GDM1 (cell line): ENCODE measurements at regions not wholly inside any gene's neighbourhood (a gene's known extent, or its start where the extent isn't known, plus 50 kb on each side); places are given as distances from the start of the nearest gene placed in this dataset.

Experiments
- DNase-seq: peaks from one replicate; lab custom pipeline; 2025; lab: John Stamatoyannopoulos, UW

DNA sequence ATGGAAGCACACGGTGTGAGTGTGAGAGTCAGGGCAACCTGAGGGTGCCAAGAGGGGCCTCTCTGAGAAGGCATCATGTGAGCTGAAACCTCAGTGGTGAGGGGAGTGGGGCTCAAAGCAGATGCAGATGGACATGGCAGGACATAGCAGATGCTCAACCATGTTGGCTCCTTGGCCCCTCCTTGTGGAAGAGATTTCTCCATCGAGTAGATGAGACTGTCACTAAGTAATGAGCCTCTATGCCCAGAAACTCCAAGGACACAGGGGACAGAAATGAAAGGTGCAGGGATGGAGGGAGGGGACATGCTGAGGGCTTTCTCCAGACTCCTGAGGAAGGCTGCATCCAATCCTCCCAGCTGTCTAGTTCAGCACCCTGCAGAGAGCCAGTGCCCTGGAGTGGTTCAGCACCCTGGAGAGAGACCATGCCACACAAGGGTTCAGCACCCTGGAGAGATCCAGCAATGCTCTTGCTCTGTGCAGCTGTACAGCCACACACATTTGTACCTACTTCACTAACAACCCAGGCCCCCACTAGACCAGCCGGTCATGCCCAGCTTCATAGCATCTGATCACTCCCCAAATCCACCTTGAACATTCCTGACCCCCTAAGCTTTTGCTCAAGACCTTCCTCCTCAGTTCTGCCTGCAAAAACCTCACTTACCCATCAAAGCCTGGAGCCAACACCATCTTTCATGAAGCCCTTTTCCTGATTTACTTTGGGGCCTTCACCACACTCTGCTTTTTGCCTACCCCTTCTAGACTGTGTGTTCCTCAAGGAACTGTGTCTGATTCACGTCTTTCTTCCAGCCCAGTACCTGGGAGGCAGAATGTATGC, 252.0 kb downstream of the CTTN start:
- peak; percentile 49 for DNase-seq

DNA sequence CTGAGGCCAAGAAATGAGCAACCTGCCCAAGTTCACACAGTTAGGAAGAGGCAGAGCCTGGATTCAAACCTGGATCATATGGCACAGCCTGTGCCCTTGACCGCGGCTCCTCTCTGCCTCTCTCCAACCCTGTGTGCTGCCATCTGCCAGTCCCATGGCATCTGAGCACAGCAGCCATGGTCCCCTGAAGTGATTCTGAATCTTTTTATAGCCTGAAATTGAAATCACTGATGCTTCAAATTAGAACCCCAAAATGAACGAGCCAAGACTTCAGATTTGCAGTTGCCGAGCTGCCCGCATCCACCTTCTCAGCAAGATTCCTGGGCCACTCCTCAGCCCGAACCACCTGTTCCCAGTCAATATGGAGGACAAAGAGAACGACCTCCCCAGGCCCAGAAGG, 252.7 kb downstream of the CTTN start:
- DNase-seq = no peak

DNA sequence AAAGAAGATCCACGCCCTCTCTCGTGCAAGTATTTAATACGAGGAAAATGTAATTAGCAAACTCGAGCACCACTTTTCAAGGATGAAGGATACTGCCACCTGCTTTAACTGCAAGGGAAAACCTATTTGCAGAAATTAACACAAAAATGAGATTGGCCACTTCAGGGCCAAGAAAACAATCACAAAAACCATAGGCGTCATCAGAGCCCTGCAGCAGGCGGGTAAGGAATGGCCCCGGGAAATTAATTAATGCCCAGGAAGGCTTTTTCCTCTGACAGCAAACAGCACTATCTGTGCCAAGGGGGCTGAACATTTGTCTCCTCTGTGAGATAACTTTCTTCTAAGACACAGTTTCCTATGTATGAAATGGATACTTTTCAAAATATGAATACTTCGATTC, 255.7 kb downstream of the CTTN start:
- no peak for DNase-seq

DNA sequence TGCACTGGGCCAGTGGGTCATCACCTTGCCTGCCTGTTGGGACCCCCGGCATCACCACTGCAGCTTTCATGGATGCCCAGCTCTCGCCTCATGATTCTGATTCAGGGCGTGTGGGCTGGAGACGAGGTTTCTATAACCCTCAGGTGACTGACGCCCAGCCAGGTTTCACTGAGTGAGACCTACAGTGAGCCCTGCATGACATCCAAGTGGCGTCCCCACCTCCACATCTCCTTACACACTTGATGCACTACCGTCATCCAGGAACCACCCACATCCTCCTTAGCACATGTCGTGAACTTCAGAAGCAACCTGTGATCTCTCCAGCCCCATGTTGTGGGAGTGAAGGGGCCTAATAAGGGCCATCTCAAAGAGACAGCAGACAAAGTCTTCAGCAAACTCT, 257.5 kb downstream of the CTTN start:
- no peak for DNase-seq

DNA sequence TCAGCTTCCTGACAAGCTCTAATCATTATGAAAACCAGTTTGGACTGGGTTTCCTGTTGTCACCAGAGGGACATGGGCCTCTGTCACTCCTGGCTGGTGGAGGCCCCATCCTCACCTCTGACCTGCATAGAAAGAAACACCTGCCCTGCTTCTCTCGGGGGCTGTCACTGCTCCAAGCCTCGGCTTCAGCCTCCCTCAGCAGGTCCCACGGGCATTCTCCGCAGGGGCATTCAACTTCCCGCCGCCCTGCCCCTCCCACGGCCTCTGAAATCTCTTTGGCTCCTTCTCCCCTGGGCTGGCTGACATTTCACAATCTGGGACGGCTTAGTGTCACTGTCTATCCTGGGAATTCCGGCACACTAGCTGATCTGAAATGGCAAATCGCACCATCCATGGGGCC, 257.9 kb downstream of the CTTN start:
- no peak for DNase-seq

DNA sequence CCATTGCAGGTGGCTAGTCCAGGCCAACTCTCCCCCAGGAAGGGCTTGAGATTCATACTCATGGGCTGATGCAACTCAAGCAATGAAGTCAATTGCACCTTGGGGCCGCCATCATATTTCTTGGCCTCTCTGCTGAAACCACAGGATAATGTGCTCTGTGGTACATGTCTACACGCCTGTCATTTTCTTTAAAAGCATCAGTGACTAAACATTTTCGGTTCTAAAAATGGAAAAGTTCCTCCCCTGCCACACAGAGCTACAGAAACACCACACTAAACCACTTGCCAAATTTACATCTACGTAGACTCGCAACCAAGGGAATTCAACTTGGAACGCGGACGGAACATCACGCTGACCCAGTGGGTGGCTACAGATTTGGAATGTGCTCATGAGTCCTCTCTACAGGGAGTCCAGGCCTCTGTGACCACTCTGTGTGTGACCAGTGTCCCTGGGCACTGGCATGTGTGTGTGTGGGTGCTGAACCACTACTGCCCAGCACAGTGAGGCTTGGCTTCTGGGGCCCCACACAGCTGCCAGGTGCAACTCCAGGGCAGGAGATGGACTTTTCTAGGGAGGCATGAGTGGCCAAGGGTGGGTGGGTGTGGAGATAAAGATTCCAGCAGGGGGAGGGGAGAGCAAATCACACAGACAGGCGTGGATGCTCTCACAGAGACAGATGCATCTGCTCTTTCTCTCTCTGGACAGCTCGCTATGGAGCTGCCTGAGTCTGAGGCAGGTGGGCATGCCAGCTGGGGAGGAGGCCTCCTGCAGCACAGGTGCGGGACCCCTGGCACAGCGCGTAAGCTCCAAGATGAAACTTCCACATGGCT, 261.9 kb downstream of the CTTN start:
- no peak for DNase-seq

DNA sequence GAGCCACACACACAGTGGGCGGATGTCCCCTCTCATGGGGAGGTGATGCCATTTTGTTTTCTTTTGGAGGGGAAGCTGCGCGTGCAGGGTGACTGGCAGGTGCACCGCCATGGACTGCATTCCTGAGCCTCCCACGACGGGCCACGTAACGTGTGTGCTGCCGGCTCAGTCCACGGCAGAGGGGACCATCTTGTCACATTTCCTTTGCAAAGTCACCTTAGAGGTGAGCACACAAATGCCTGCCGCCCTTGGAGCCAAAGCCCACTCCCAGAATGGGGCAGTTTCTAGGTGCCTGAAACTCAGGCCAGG, 262.5 kb downstream of the CTTN start:
- DNase-seq = no peak

DNA sequence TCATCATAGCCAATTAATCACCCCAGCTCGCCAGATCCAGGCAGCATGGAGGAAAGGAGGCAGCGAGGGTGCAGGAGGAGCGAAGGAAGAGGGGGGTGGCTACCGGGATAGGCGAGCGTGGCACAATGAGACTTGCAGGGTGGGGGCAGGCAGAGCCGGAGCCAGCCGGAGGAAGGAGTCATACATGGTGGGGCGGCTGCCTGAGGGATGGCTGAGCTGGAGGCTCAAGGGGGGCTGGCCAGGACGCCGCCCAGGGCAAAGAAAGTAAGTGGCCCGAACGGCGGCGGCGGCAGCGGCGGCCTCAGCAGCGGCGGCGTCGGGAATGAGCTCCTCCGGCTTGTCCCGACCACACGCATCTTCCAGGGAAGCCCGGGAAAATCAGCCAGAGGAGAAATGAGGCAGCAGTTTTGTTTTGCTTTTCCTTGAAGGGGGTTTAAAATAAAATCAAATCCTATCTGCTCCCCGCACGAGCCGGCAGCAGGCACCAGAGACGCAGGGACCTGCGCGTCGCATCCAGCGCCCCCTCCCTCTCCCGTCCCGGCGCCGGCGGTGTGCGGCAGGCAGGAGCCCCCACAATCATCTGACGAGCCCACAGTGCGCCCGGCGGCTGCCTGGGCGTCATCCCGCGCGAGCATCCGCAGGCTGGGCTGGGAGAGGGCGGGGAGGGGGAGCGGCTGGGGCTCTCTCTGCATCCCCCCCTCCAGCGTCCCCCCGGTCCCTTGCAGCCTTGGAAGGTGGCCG, 263.6 kb downstream of the CTTN start:
- no peak for DNase-seq

DNA sequence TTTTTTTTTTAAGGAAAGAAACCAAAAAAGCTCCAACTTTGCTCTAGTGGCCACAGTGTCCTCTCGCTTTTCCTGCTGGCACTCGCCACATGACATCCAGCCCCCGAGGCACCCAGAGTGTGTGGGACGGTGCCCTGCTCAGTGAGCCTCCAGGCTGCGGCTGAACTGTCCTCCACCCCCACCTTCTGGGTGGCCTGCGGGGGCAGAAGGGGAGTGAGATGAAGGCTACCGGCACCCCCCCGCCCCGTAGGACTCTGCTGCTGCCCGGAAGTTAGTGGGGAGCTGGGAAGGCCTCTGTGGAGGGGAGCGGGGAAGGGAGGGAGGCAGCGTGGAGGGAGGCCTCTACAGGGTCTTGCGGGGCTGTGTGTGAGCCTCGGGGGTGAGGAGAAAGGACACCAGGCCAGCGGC, 264.4 kb downstream of the CTTN start:
- DNase-seq = no peak

DNA sequence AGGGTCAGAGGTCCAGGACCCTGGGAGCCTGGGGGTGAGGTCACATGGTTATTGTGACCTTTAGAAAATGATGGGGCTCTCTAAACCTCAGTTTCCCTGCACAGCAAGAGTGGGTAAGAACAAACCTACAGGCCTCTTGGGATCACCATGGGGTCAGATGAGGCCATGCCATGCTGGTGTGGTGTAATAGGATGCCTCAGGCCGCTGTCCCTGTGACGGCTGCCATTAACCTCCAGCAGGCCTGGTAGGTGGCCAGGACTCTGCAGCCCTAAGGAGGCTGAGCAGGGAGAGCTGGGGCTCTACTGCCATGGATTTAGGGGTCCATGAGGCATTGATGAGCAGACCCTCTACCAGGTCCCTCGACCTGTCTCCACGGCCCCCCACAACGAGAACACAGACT, 265.5 kb downstream of the CTTN start:
- no peak for DNase-seq

DNA sequence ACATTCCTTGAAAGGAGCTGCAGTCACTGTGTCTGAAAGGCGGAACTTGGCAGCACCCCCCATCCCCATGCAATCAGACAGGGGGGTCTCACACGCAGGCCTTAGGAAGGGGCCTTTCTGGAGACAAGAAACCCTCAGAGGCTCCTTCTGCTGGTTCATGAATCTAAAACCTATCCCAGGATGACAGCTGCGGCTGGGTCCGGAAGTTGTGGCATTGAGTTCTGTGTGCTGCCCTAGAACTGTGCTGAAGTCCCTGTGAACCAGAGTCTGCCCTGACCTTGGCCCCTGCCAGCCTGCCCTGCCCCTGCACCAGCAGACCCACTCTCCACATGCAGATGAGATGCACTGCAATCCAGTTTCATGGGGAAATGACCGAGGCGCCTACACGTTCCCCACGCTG, 268.0 kb downstream of the CTTN start:
- DNase-seq = peak; percentile 75

DNA sequence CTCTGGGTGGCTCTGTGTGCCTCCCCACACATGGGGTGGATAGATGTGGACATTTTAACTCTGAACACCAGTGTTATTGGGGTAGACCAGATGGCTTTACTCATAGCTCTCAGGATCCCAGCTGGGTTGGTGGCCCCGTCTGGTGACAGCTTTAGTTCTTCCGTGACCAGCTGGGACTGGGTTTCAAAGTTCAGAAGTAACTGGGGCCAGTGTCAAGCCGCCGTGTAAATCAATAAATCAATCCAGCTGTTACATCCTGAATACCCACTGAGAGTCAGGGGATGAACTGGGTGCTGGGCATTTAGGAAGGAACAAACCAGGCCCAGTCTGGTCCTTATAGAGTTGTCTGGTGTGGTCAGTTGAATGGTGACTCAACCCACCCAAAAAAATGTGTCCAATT, 269.4 kb downstream of the CTTN start:
- no peak for DNase-seq

DNA sequence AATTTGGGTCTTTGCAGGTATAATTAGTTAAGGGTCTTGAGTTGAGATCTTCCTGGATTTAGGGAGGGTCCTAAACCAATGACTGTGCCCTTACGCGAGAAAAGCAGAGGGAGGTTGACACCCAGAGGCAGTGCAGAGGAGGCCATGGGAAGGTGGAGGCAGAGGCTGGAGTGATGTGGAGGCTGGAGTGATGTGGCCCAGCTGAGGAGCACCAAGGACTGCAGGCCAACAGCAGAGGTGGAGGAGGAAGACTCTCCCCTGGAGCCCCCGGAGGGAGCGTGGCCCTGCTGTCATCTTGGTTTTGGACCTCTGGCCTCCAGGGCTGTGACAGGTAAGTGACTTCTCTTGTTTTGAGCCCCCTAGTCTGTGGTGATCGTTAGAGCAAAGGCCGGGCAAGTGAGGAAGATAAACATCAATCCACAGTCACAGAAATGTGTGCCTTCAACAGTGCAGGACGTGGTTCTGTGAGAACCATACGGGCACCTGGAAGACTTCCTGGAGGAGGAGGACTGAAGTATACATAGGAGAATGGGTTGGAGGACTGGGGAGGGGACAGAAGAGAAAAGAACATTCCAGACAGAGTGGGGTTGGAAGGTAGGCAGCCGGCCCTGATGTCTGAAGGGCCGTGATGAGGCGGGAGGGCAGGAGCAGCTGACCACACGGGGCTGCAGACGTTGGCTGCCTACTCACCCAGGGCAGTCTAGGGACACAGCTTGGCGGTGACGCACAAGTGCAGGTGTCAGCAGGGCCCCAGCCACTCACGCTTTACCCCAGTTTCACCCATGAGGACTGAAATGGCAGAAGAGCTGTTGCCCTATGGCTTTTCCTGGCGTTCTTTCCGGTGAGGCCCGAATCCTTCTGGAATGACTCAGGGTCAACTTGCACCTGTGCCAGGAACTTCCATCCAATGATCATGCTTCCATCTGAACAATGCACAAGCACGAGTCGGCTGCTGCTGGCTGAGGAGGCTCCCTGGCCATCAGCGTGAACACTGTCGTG, 270.2 kb downstream of the CTTN start:
- no peak for DNase-seq

DNA sequence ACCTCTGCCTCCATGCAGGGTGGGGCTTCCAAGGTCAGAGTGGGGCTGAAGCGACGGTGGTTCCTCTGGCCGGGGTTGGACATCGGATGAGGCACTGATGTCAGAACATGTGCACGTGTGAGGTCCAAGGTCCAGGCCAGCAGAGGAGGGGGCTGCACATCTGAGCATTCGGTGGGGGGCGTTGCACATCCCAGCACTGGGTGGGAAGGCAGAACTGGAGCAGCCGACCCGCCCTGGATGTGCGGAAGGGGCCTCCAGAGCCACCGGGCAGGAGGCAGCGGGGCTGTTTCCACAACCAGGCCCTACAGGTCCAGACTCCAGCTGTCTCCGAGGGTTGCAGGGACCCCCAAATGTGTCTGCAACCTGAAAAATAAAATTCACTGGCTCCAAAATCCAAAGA, 271.0 kb downstream of the CTTN start:
- DNase-seq = no peak

DNA sequence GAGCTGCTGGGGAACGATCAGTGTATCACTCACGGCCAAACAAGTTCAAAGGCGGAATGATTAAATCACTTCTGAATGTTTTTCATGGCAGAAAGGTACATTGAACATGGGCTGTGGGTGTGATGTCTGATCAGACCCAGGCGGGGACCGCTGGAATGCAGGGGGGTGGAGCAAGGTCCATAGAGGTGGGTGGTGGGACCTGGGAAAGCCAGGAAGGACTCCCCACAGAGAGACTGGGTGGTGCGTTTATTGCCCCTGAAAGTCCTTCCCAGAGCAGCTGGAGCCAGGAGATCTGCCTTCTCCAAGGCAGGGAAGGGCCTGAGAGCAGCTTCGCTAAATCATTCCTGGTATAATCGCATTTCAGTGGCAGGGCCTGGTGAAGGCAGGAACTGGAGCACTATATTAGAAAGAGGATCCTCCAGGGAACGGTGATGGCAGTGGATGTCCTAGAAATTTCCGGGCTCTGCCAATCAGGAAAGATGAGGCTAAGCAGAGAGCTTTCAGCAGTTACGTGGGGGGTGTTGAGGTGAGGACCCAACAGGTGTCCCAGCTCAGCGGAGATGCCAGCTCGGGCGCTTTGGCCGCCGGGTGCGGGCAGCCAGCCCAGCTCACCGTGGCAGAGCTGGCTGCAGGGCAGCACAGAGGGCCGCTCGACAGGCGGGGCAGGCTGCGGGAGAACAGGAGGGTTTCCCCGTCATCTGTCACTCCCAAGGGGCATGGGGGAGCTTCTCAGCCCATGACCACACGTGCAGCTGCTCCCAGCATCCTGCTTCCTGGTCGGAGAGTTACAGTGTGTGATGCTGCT, 271.7 kb downstream of the CTTN start:
- DNase-seq = no peak

DNA sequence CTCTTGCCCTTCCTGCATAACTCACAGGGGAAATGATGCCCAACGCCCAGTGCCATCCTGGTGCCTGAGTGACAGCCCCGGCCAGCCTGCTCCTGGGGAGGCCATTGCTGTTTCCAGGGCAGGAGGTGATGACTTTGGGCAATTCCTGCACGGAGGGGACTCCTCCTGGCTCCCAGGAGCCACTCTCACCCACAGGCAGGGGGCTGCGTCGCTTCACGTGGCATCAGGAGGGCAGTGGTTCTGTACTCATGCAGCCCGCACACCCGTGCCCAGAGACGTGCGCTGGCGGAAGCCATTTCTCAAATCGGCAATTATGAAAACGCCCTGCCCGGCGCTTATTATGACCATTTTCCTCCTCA, 272.3 kb downstream of the CTTN start:
- no peak for DNase-seq

DNA sequence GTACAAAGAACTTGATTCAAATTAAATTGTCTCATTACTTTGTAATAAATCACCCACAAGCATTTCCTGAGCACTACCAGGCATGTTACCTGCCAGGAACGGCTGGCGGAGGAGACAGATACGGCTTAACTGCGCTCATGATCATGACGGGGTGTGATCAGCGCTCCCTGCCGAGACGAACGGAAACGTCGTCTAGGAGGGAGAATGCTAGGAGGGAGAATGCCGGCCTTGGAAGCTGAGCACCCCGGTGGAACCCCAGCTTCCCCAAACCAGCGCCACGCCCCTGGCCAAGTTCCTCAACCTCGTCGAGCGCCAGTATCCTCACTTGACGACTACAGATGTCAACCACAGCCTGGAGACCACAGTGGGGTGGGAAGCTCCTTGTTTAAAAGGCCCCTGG, 272.8 kb downstream of the CTTN start:
- no peak for DNase-seq

DNA sequence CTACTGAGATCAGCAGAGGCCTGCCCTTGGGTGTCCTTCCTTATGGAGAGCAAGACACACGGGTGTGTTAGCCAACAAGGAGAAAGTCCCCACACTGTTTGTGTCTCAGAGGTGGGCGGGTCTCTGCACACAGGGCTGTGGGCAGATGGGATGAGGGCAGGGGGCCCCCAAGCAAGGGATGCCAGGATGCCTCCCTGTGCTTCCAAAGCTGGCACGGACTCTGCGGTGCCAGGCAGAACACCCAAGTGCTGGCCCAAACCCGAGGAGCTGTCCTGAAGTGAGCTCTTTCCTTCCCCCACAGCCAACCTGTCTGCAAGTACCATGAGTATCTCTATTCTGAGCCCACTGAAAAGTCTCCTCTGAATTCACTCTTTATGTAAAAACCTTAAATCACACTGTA, 273.3 kb downstream of the CTTN start:
- no peak for DNase-seq

DNA sequence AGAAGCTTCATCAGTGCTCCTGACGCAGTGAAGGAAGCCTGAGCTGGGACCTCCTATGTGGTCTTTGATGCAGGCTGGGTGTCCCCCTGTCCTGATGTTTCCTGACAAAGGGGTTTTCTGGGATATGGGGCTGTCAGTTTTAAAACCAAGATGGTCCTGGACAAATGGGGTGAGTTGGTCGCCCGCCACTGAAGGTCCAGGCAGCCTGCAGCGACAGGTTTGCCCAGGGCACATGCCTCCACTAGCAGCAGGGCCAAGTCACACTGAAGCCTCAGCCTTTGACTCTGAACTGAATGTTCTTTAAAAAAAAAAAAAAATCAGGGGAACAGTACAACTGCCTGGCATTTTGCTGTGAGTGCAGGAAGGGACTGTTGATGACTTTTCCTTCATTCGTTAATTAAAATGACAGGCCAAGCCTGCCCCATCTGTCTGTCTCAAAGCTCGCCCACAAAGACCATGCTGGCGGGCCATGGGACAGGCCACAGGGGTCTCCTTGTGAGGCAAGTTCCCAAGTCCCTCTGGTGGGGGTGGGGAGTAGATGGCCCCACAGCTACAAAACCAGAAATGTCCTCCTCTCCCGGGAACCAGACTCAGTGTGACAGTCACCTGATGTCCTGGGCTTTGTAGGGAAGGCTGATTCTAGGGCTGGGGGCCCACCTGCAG, 274.8 kb downstream of the CTTN start:
- DNase-seq = no peak

DNA sequence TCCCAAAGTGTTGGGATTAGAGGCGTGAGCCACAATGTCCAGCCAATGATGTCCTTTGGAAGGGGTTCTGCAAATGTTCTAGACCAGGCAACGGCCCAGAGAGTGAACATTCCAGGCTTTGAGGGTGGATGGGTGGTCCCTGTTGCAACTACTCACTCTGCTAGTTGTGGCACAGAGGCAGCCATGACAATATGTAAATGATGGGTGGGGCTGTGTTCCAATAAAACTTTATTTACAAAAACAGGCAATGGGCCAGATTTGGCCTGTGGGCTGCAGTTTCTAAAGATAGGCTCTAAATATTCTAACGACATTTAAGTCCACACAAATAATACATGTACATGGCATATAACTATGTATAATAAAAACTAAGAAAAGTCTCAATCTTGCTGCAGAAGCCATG, 276.3 kb downstream of the CTTN start:
- no peak for DNase-seq
